HEK293 (cell line): ENCODE measurements at regions not wholly inside any gene's neighbourhood (a gene's known extent, or its start where the extent isn't known, plus 50 kb on each side); places are given as distances from the start of the nearest gene placed in this dataset.

Experiments used
- ATF2 ChIP-seq: fragments of 450-650 bp; formaldehyde crosslinking; IDR thresholded peaks from 2 replicates; pipeline ENCODE4 v1.5.1; 2016; ENCODE audit warnings: missing biosample characterization, missing genetic modification characterization, low read depth
- GLIS1 ChIP-seq: fragments of 450-650 bp; formaldehyde crosslinking; IDR thresholded peaks from 2 replicates; pipeline ENCODE4 v1.5.1; 2016; ENCODE audit warnings: missing biosample characterization, missing genetic modification characterization
- SALL2 ChIP-seq: fragments of 450-650 bp; formaldehyde crosslinking; IDR thresholded peaks from 2 replicates; pipeline ENCODE4 v1.5.0; 2017; ENCODE audit warnings: missing biosample characterization, mild to moderate bottlenecking, missing genetic modification characterization, borderline replicate concordance
- YY1 ChIP-seq: fragments of 450-650 bp; formaldehyde crosslinking; IDR thresholded peaks from 2 replicates; pipeline ENCODE4 v1.5.1; 2018; ENCODE audit warnings: missing biosample characterization, missing genetic modification characterization
- ZFP69B ChIP-seq: fragments of 450-650 bp; formaldehyde crosslinking; IDR thresholded peaks from 2 replicates; pipeline ENCODE4 v1.5.1; 2016; ENCODE audit warnings: missing biosample characterization, missing genetic modification characterization
- ZNF18 ChIP-seq: fragments of 450-650 bp; formaldehyde crosslinking; IDR thresholded peaks from 2 replicates; pipeline ENCODE4 v1.5.1; 2016; ENCODE audit warnings: missing biosample characterization, missing genetic modification characterization
- TF ChIP-seq, protein P1 (sequence below): fragments of 450-650 bp; formaldehyde crosslinking; IDR thresholded peaks from 2 replicates; pipeline ENCODE4 v1.5.1; 2016; ENCODE audit warnings: missing biosample characterization, missing genetic modification characterization
- TF ChIP-seq, protein P2 (sequence below): fragments of 450-650 bp; formaldehyde crosslinking; IDR thresholded peaks from 2 replicates; pipeline ENCODE4 v1.5.1; 2016; ENCODE audit warnings: missing biosample characterization, missing genetic modification characterization

DNA sequence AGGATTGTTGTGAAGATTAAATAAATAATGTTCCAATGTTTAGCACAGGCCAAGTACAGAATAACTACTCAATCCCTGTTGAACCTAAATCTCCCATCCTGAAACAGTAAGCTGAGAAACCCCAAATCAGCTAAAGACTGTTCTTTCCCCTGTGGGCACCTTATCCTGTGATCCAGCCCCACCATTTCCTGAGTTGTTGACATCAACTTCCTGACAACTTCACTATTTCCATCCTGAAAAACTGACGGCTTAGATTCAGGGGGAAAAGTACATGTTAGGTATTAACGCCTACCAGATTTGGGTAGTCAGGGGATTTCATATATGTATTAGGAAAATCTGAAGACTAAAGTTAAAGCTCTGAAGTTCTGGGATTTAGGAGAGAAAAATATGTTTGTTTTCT, 51.7 kb upstream of the PALMD start:
- TF ChIP-seq, protein P1, sequence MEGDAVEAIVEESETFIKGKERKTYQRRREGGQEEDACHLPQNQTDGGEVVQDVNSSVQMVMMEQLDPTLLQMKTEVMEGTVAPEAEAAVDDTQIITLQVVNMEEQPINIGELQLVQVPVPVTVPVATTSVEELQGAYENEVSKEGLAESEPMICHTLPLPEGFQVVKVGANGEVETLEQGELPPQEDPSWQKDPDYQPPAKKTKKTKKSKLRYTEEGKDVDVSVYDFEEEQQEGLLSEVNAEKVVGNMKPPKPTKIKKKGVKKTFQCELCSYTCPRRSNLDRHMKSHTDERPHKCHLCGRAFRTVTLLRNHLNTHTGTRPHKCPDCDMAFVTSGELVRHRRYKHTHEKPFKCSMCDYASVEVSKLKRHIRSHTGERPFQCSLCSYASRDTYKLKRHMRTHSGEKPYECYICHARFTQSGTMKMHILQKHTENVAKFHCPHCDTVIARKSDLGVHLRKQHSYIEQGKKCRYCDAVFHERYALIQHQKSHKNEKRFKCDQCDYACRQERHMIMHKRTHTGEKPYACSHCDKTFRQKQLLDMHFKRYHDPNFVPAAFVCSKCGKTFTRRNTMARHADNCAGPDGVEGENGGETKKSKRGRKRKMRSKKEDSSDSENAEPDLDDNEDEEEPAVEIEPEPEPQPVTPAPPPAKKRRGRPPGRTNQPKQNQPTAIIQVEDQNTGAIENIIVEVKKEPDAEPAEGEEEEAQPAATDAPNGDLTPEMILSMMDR: no peak
- TF ChIP-seq SALL2 (no peak), GLIS1 (no peak), YY1 (tag by site-specific recombination) (no peak), ZNF18 (tag by site-specific recombination) (no peak), ZFP69B (tag by site-specific recombination) (no peak), ATF2 (tag by site-specific recombination) (no peak)
- TF ChIP-seq, protein P2, sequence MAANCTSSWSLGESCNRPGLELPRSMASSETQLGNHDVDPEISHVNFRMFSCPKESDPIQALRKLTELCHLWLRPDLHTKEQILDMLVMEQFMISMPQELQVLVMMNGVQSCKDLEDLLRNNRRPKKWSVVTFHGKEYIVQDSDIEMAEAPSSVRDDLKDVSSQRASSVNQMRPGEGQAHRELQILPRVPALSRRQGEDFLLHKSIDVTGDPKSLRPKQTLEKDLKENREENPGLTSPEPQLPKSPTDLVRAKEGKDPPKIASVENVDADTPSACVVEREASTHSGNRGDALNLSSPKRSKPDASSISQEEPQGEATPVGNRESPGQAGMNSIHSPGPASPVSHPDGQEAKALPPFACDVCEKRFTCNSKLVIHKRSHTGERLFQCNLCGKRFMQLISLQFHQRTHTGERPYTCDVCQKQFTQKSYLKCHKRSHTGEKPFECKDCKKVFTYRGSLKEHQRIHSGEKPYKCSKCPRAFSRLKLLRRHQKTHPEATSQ (tag by site-specific recombination): no peak
